Endothelial cell (in vitro differentiated cells): ENCODE measurements at regions not wholly inside any gene's neighbourhood (a gene's known extent, or its start where the extent isn't known, plus 50 kb on each side); places are given as distances from the start of the nearest gene placed in this dataset.

ENCODE experiments used
- DNase-seq: peaks from one replicate; pipeline ENCODE4 v3.0.0; 2021; ENCODE audit warnings: low spot score
- H3K27ac Mint-ChIP-seq: one replicate; pipeline ENCODE4 v1.8.0; 2021; ENCODE audit warnings: mixed read lengths, inconsistent platforms; ENCODE audit not compliant: unreplicated experiment
- H3K27me3 Mint-ChIP-seq: one replicate; pipeline ENCODE4 v1.8.0; 2021; ENCODE audit warnings: mild to moderate bottlenecking, moderate library complexity, mixed read lengths, inconsistent platforms; ENCODE audit not compliant: unreplicated experiment
- H3K36me3 Mint-ChIP-seq: one replicate; pipeline ENCODE4 v1.8.0; 2021; ENCODE audit warnings: mild to moderate bottlenecking, low read depth, mixed read lengths, inconsistent platforms; ENCODE audit not compliant: unreplicated experiment
- H3K4me1 Mint-ChIP-seq: one replicate; pipeline ENCODE4 v1.8.0; 2021; ENCODE audit warnings: mild to moderate bottlenecking, mixed read lengths, inconsistent platforms; ENCODE audit not compliant: unreplicated experiment
- H3K4me3 Mint-ChIP-seq: one replicate; pipeline ENCODE4 v1.8.0; 2021; ENCODE audit warnings: mild to moderate bottlenecking, mixed read lengths, inconsistent platforms; ENCODE audit not compliant: unreplicated experiment
- H3K9me3 Mint-ChIP-seq: one replicate; pipeline ENCODE4 v1.8.0; 2021; ENCODE audit warnings: mixed read lengths, inconsistent platforms; ENCODE audit not compliant: unreplicated experiment
- CTCF ChIP-seq: fragments of 200-600 bp; sonication (generic); IDR thresholded peaks from one replicate; pipeline ENCODE4 v1.5.0; 2021; ENCODE audit warnings: antibody characterized with exemption; ENCODE audit not compliant: unreplicated experiment

GRCh38 chr3:89802881-89803280, 695.5 kb downstream of the EPHA3 start:
- no peak for TF ChIP-seq CTCF
- H3K27ac Mint-ChIP-seq, result no peak overlapping the region
- no peaks in the 10 kb centered on the region for H3K4me1 Mint-ChIP-seq

GRCh38 chr3:89803711-89804110, 696.3 kb downstream of the EPHA3 start:
- H3K27ac Mint-ChIP-seq, result no peak overlapping the region
- no peaks in the 10 kb centered on the region for H3K27me3 Mint-ChIP-seq
- no peaks in the 10 kb centered on the region for H3K9me3 Mint-ChIP-seq
- H3K36me3 Mint-ChIP-seq, result no peaks in the 10 kb centered on the region
- H3K4me1 Mint-ChIP-seq, result no peaks in the 10 kb centered on the region
- DNase-seq, result no peak
- no peak for TF ChIP-seq CTCF
- no peak overlapping the region for H3K4me3 Mint-ChIP-seq

More at GRCh38 chr3:89802881-89803280, 695.5 kb downstream of the EPHA3 start:
- no peaks in the 10 kb centered on the region for H3K9me3 Mint-ChIP-seq
- no peak for DNase-seq
- no peak overlapping the region for H3K4me3 Mint-ChIP-seq
- H3K36me3 Mint-ChIP-seq, result no peaks in the 10 kb centered on the region
- no peaks in the 10 kb centered on the region for H3K27me3 Mint-ChIP-seq

GRCh38 chr3:89806166-89806565, 698.7 kb downstream of the EPHA3 start:
- Mint-ChIP-seq H3K36me3 (no peaks in the 10 kb centered on the region), H3K4me1 (no peaks in the 10 kb centered on the region), H3K27ac (no peak overlapping the region), H3K4me3 (no peak overlapping the region), H3K9me3 (no peaks in the 10 kb centered on the region), H3K27me3 (no peaks in the 10 kb centered on the region)
- TF ChIP-seq CTCF, result no peak
- DNase-seq, result no peak

- Mint-ChIP-seq H3K4me1 (no peaks in the 10 kb centered on the region), H3K27ac (no peak overlapping the region), H3K36me3 (no peaks in the 10 kb centered on the region), H3K4me3 (no peak overlapping the region), H3K9me3 (no peaks in the 10 kb centered on the region), H3K27me3 (no peaks in the 10 kb centered on the region)
- DNase-seq, result no peak
- TF ChIP-seq CTCF, result no peak
Observed at GRCh38 chr3:89808680-89809197, 701.3 kb downstream of the EPHA3 start.

GRCh38 chr3:89813500-89813899, 706.1 kb downstream of the EPHA3 start:
- no peak for DNase-seq
- H3K27ac Mint-ChIP-seq, result no peak overlapping the region
- no peak overlapping the region for H3K4me3 Mint-ChIP-seq
- no peak for TF ChIP-seq CTCF
- no peaks in the 10 kb centered on the region for H3K36me3 Mint-ChIP-seq
- peaks cover 7% of the 10 kb centered on the region for H3K9me3 Mint-ChIP-seq
- H3K4me1 Mint-ChIP-seq, result no peaks in the 10 kb centered on the region
- H3K27me3 Mint-ChIP-seq, result no peaks in the 10 kb centered on the region
